Urothelium cell line (cell line): ENCODE measurements at regions not wholly inside any gene's neighbourhood (a gene's known extent, or its start where the extent isn't known, plus 50 kb on each side); places are given as distances from the start of the nearest gene placed in this dataset.

Experiments
- DNase-seq: peaks from one replicate; pipeline ENCODE4 v3.0.0; 2011; ENCODE audit warnings: low spot score, mixed read lengths
- FAIRE-seq: peaks from 2 replicates; lab custom pipeline; 2011; peaks lifted over from hg19 to GRCh38; lab: Jason Lieb, UNC

GRCh38 chr1:3954170-3955169, 54.4 kb upstream of the C1orf174 start:
- no peak for FAIRE-seq
- no peak for DNase-seq

GRCh38 chr1:3955196-3955772, 55.2 kb upstream of the C1orf174 start:
- FAIRE-seq (no peak), DNase-seq (no peak)

GRCh38 chr1:3956527-3957170, 56.6 kb upstream of the C1orf174 start:
- peak; percentile 43 for DNase-seq
- FAIRE-seq: no peak

GRCh38 chr1:3959361-3959760, 59.3 kb upstream of the C1orf174 start:
- FAIRE-seq (no peak), DNase-seq (no peak)

- DNase-seq (no peak), FAIRE-seq (no peak)
These were observed 63.5 kb upstream of the C1orf174 start for GRCh38 chr1:3963554-3963953.

- FAIRE-seq (no peak), DNase-seq (no peak)
These were observed 65.6 kb upstream of the C1orf174 start for GRCh38 chr1:3965693-3966092.

GRCh38 chr1:3968851-3969250, 68.8 kb upstream of the C1orf174 start:
- FAIRE-seq (no peak), DNase-seq (no peak)

- no peak for FAIRE-seq
These were observed 71.9 kb upstream of the C1orf174 start for GRCh38 chr1:3971981-3972380.

GRCh38 chr1:3975903-3976630, 76.0 kb upstream of the C1orf174 start:
- DNase-seq: peak; percentile 37
- FAIRE-seq: no peak

More at GRCh38 chr1:3971981-3972380, 71.9 kb upstream of the C1orf174 start:
- no peak for DNase-seq

- DNase-seq (no peak), FAIRE-seq (no peak)
These were observed 76.7 kb upstream of the C1orf174 start for GRCh38 chr1:3976821-3977220.

- DNase-seq (no peak), FAIRE-seq (no peak)
These were observed 78.3 kb upstream of the C1orf174 start for GRCh38 chr1:3978196-3978989.

GRCh38 chr1:3978990-3979325, 78.9 kb upstream of the C1orf174 start:
- DNase-seq (no peak), FAIRE-seq (no peak)

GRCh38 chr1:3981261-3981660, 81.2 kb upstream of the C1orf174 start:
- DNase-seq (no peak), FAIRE-seq (no peak)

- FAIRE-seq (no peak), DNase-seq (no peak)
These were observed 81.9 kb upstream of the C1orf174 start for GRCh38 chr1:3981746-3982505.

GRCh38 chr1:3983181-3983580, 83.1 kb upstream of the C1orf174 start:
- FAIRE-seq: no peak

GRCh38 chr1:3984586-3984985, 84.5 kb upstream of the C1orf174 start:
- DNase-seq (no peak), FAIRE-seq (no peak)

More at GRCh38 chr1:3983181-3983580, 83.1 kb upstream of the C1orf174 start:
- DNase-seq: no peak

GRCh38 chr1:3986686-3987218, 86.7 kb upstream of the C1orf174 start:
- DNase-seq (no peak), FAIRE-seq (no peak)

- no peak for DNase-seq
- no peak for FAIRE-seq
These were observed 87.7 kb upstream of the C1orf174 start for GRCh38 chr1:3987669-3988235.

- DNase-seq: no peak
- no peak for FAIRE-seq
These were observed 88.4 kb upstream of the C1orf174 start for GRCh38 chr1:3988431-3988830.
